HepG2 (cell line): ENCODE measurements at regions not wholly inside any gene's neighbourhood (a gene's known extent, or its start where the extent isn't known, plus 50 kb on each side); places are given as distances from the start of the nearest gene placed in this dataset.

Experiments used
- ATF5 ChIP-seq: sonication (generic); formaldehyde crosslinking; IDR thresholded peaks from 2 replicates; pipeline ENCODE4 v1.4.0; 2020; ENCODE audit warnings: mild to moderate bottlenecking, low read depth, missing genetic modification reagents
- CCAR2 ChIP-seq: fragments of 200-400 bp; formaldehyde crosslinking; optimal IDR thresholded peaks from 2 replicates; pipeline ENCODE3; 2018; ENCODE audit warnings: low read depth, mild to moderate bottlenecking, low read length, moderate library complexity
- DMTF1 ChIP-seq: sonication (generic); formaldehyde crosslinking; IDR thresholded peaks from 2 replicates; pipeline ENCODE4 v1.4.0; 2020; ENCODE audit warnings: mild to moderate bottlenecking, missing genetic modification reagents
- ERF ChIP-seq: IDR thresholded peaks from 2 replicates; pipeline ENCODE4 v1.6.1; 2018; ENCODE audit warnings: missing biosample characterization, missing genetic modification reagents
- JARID2 ChIP-seq: sonication (generic); formaldehyde crosslinking; IDR thresholded peaks from 2 replicates; pipeline ENCODE4 v1.8.1; 2023; ENCODE audit warnings: missing genetic modification reagents, inconsistent platforms; ENCODE audit not compliant: insufficient replicate concordance
- KDM4B ChIP-seq: sonication (generic); formaldehyde crosslinking; IDR thresholded peaks from 2 replicates; pipeline ENCODE4 v1.4.0; 2020; ENCODE audit warnings: missing genetic modification reagents
- MEF2D ChIP-seq: sonication (generic); formaldehyde crosslinking; IDR thresholded peaks from 2 replicates; pipeline ENCODE4 v1.5.1; 2020; ENCODE audit warnings: mild to moderate bottlenecking, missing genetic modification reagents
- MIER2 ChIP-seq: IDR thresholded peaks from 2 replicates; pipeline ENCODE4 v1.6.1; 2016; ENCODE audit warnings: missing biosample characterization, missing genetic modification reagents
- NFIB ChIP-seq: sonication (generic); formaldehyde crosslinking; IDR thresholded peaks from 2 replicates; pipeline ENCODE4 v1.9.0; 2021; ENCODE audit warnings: missing genetic modification reagents, mild to moderate bottlenecking, borderline replicate concordance
- NFKB2 ChIP-seq: sonication (generic); formaldehyde crosslinking; IDR thresholded peaks from 2 replicates; pipeline ENCODE4 v1.4.0; 2020; ENCODE audit warnings: missing genetic modification reagents, borderline replicate concordance
- PHF21A ChIP-seq: sonication (generic); formaldehyde crosslinking; IDR thresholded peaks from 2 replicates; pipeline ENCODE4 v1.5.0; 2020; ENCODE audit warnings: mild to moderate bottlenecking, missing genetic modification reagents
- PREB ChIP-seq: sonication (generic); formaldehyde crosslinking; IDR thresholded peaks from 2 replicates; pipeline ENCODE4 v1.4.0; 2020; ENCODE audit warnings: missing genetic modification reagents
- RORA ChIP-seq: sonication (generic); formaldehyde crosslinking; IDR thresholded peaks from 2 replicates; pipeline ENCODE4 v1.5.0; 2020; ENCODE audit warnings: mild to moderate bottlenecking, missing genetic modification reagents, moderate library complexity
- SRF ChIP-seq: IDR thresholded peaks from 2 replicates; pipeline ENCODE4 v1.6.1; 2011; ENCODE audit warnings: mild to moderate bottlenecking, low read depth, low read length, moderate library complexity
- ZNF282 ChIP-seq: fragments of 450-650 bp; IDR thresholded peaks from 2 replicates; pipeline ENCODE4 v1.6.1; 2018; ENCODE audit not compliant: partially characterized antibody
- ZNF3 ChIP-seq: IDR thresholded peaks from 2 replicates; pipeline ENCODE4 v1.7.0; 2017; ENCODE audit warnings: inconsistent platforms
- ZNF530 ChIP-seq: sonication (generic); formaldehyde crosslinking; IDR thresholded peaks from 2 replicates; pipeline ENCODE4 v1.5.0; 2020; ENCODE audit warnings: low read depth, mild to moderate bottlenecking, missing genetic modification reagents
- ZNF597 ChIP-seq: sonication (generic); formaldehyde crosslinking; IDR thresholded peaks from 2 replicates; pipeline ENCODE4 v1.5.0; 2020; ENCODE audit warnings: missing genetic modification reagents
- ZNF777 ChIP-seq: sonication (generic); formaldehyde crosslinking; IDR thresholded peaks from 2 replicates; pipeline ENCODE4 v1.4.0; 2020; ENCODE audit warnings: missing genetic modification reagents
- ZSCAN30 ChIP-seq: sonication (generic); formaldehyde crosslinking; IDR thresholded peaks from 2 replicates; pipeline ENCODE4 v1.5.0; 2020; ENCODE audit warnings: mild to moderate bottlenecking, missing genetic modification reagents
- TF ChIP-seq, protein P1 (sequence below): sonication (generic); formaldehyde crosslinking; IDR thresholded peaks from 2 replicates; pipeline ENCODE4 v1.8.1; 2023; ENCODE audit warnings: mild to moderate bottlenecking, inconsistent platforms, moderate library complexity, missing genetic modification reagents, borderline replicate concordance

GRCh38 chr6:4647414-4648365 lies 128.5 kb upstream of the CDYL start (continued):
- TF ChIP-seq CCAR2 = no peak
- TF ChIP-seq MIER2 (CRISPR knock-in tag) = 0 out of 2 replicates have a peak, but pooled peaks have one; percentile 60
- no peak for TF ChIP-seq PREB
- peak; percentile 91 for TF ChIP-seq ERF
- TF ChIP-seq RORA (CRISPR knock-in tag) = no peak
- TF ChIP-seq DMTF1 = 0 out of 2 replicates have a peak, but pooled peaks have one; percentile 56
- peak; percentile 46; the same call in 1 of the 2 replicates for TF ChIP-seq PHF21A
- no peak for TF ChIP-seq SRF
- TF ChIP-seq ZNF777 (CRISPR knock-in tag) = peak; percentile 59; the same call in 1 of the 2 replicates
- TF ChIP-seq, protein P1, sequence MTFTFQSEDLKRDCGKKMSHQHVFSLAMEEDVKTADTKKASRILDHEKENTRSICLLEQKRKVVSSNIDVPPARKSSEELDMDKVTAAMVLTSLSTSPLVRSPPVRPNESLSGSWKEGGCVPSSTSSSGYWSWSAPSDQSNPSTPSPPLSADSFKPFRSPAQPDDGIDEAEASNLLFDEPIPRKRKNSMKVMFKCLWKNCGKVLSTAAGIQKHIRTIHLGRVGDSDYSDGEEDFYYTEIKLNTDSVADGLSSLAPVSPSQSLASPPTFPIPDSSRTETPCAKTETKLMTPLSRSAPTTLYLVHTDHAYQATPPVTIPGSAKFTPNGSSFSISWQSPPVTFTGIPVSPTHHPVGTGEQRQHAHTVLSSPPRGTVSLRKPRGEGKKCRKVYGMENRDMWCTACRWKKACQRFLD = 0 out of 2 replicates have a peak, but pooled peaks have one; percentile 55
- TF ChIP-seq MEF2D (CRISPR knock-in tag) = peak; percentile 83; the same call in 1 of the 2 replicates
- no peak for TF ChIP-seq ATF5 (CRISPR knock-in tag)
- TF ChIP-seq ZNF3 (CRISPR knock-in tag) = no peak
- TF ChIP-seq KDM4B (CRISPR knock-in tag) = peak; percentile 77; the same call in 1 of the 2 replicates
- peak; percentile 98 for TF ChIP-seq NFKB2 (CRISPR knock-in tag)
- peak; percentile 92 for TF ChIP-seq JARID2 (CRISPR knock-in tag)
- TF ChIP-seq ZNF530 (CRISPR knock-in tag) = no peak
- TF ChIP-seq ZSCAN30 (CRISPR knock-in tag) = no peak
- no peak for TF ChIP-seq ZNF282
- TF ChIP-seq NFIB = no peak
- TF ChIP-seq ZNF597 (CRISPR knock-in tag) = no peak
